GM19035 (cell line): ENCODE measurements at regions not wholly inside any gene's neighbourhood (a gene's known extent, or its start where the extent isn't known, plus 50 kb on each side); places are given as distances from the start of the nearest gene placed in this dataset.

Source experiments
- ATAC-seq: cut with Tn5 transposase; IDR thresholded peaks from one replicate; pipeline ENCODE4 v1.9.1; 2021; ENCODE audit not compliant: unreplicated experiment

DNA sequence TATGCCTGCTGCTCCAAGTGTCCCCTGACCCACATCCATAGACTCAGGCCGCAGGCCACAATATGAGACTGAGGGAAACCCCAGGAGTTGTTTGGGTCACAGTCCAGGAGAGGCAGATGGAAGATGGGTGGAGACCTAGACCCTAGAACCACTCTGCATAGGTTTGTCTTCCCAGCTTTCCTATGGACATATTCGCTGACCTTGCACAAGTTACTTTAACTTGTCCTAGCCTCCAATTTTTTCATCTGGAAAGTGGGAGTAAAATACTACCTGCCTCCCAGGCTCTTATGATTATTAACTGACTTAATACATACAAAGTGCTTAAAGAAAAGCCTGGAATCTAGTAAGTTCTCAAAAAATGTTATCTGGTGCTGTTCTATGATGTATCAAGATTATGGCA is 157.1 kb upstream of the IFNG-AS1 start:
- ATAC-seq: no peak

- no peak for ATAC-seq
These were observed 155.6 kb upstream of the IFNG-AS1 start for GRCh38 chr12:67833602-67834001.

GRCh38 chr12:67837876-67838275 is 151.4 kb upstream of the IFNG-AS1 start:
- no peak for ATAC-seq

DNA sequence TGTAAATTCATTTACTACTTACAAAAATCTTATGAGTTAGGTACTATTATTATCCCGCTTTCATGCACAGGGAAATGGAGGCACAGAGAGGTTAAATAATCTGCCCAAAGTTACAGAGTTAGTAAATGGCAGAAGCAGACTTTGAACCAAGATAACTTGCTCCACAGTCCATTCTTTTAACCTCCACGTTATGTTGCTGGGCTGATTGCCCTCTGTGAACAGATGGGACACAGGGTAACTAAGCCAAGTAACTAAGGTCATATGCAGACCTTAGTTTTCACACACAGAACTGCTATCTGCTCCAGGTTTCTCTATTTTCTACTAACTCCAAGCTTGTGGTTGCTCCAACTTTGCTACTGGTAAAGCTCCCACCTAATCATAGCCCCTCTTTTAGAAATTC is 147.1 kb upstream of the IFNG-AS1 start:
- ATAC-seq: no peak

- ATAC-seq: no peak
These were observed 146.0 kb upstream of the IFNG-AS1 start for GRCh38 chr12:67843257-67843656.

GRCh38 chr12:67852701-67853100 is 136.5 kb upstream of the IFNG-AS1 start:
- no peak for ATAC-seq

- ATAC-seq: no peak
These were observed 136.0 kb upstream of the IFNG-AS1 start for GRCh38 chr12:67853204-67853603.

GRCh38 chr12:67854351-67854750 is 134.9 kb upstream of the IFNG-AS1 start:
- ATAC-seq: no peak

DNA sequence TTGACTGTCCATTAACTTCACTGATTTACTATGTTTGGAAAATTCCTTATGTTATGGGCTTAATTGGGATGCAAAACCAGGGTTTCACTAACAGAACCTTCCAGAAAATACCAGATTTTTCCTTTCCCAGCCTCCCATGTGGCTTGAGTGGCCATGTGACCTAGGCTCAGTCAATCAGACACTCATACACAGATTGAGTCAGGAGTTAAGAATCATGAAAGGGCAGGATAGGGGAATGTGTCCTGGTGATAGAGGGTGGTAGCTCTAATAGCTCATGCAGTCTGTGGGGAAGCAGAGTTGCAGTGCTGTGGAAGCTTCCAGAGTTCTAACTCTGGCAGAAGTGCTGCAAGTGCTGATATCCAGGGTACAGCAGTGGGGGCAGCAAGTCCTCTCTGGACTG is 134.1 kb upstream of the IFNG-AS1 start:
- ATAC-seq: no peak

GRCh38 chr12:67871231-67871630 is 118.0 kb upstream of the IFNG-AS1 start:
- ATAC-seq: no peak

DNA sequence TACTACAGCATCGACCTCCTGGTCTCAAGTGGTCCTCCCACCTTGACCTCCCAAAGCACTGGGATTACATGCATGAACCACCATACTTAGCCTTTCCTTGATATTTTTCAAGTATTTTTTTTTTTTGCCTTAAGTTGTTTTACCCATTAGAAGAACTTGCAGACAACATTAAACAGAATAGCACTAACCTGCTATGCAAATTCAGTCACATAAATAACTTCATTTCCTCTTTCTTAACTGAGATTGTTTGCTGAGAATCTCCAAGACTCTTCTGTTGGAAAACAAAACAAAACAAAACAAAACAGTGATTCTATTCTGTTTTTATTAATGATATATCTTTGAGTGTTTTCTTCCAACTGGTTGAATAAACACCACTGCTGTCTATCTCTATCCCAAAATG is 115.9 kb upstream of the IFNG-AS1 start:
- ATAC-seq: peak; percentile 73

GRCh38 chr12:67876305-67876915 is 112.8 kb upstream of the IFNG-AS1 start:
- ATAC-seq: no peak

- ATAC-seq: no peak
These were observed 111.5 kb upstream of the IFNG-AS1 start for GRCh38 chr12:67877727-67878126.

- ATAC-seq: no peak
These were observed 109.3 kb upstream of the IFNG-AS1 start for GRCh38 chr12:67879937-67880336.

DNA sequence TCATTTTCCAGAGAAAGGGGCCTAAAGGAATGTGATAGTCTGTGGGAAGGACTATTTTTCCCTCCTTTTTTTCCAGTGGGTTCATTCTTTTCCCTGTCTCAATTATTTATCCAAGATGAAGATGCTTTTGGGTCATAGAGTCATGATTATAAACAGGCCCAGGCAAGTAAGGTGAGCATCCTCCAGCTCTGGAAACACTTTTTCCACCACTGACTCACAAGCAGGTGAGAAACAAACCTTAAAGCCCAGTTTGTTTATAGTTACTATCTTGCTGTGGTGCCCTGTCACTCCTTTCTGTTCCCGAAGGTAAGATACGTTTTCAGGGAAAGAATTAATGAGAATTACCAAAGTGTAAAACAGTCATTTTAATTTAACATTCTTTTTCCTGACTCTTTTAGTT is 107.7 kb upstream of the IFNG-AS1 start:
- ATAC-seq: no peak

- ATAC-seq: no peak
These were observed 104.7 kb upstream of the IFNG-AS1 start for GRCh38 chr12:67884596-67884995.

DNA sequence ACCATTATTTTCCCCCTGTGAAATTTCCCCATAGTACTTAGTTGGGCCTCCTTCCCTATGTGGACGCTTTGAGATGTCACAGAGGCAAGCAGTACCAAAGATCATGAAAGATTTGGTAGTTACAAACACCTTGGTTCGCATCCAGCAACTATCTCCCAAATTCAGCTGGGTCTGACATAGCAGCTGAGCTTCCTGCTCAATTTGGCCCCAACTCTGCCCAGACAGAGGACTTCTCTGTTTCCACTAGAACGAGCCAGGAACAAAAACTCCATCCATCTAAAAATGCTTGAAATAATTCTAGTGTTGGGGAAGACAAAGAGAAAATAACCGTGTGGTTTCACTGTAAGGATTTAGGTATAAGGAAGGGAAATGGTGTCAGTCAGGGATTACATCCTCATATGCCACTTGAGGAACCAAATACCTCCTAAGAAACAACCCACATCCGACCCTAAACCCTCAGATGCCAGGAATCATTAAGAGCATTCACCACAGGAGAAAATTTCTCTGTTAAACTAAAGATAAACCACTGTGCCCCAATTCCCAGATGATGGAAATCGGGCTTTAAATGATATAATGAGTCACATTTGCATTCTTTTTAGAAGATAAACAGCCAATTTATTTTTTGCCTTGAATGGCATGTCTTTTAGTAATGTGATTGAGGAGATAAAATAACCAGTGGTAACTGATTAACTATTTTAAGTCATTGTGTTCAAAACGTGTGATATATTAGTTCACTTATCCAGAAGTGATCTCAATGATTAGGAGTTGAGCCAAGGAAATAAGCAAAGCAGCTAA is 103.7 kb upstream of the IFNG-AS1 start:
- ATAC-seq: no peak

DNA sequence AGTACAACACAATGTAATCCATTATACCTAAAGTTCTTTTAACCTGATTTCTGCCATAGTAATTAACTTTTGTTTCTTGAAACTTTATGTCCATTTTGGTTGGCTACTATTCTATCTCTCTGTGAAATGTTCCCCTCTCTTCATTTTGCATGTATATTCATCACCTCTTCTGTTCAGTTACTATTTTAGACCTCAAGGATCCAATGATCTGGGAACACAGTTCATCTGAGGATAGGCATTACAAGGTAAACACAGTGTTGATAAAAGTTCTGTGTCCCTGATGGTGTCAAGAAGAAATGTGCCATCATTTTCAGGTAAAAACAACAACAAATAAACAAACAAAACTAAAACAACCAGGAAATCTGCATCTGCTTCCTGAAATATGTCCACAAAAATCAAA is 102.2 kb upstream of the IFNG-AS1 start:
- ATAC-seq: no peak

DNA sequence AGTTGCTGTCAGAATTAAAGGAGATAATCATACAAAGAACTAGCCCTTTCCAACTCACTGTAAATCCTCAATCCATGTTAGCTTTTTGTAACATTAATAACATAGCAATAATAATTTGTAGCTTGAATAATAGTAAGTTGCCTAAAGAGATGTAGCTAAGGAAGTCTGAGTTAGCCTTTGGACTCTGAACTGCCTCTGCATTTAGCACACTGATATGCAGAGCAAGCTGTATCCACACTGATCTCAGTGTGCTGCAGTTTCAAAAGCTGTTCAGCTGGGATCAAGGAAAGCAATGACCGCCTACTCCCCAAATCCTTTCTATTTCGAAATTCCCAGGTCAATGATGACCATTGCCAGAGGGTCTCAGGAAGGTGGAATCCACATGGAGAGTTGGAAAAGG is 99.3 kb upstream of the IFNG-AS1 start:
- ATAC-seq: no peak

GRCh38 chr12:67890726-67891258 is 98.5 kb upstream of the IFNG-AS1 start:
- no peak for ATAC-seq

DNA sequence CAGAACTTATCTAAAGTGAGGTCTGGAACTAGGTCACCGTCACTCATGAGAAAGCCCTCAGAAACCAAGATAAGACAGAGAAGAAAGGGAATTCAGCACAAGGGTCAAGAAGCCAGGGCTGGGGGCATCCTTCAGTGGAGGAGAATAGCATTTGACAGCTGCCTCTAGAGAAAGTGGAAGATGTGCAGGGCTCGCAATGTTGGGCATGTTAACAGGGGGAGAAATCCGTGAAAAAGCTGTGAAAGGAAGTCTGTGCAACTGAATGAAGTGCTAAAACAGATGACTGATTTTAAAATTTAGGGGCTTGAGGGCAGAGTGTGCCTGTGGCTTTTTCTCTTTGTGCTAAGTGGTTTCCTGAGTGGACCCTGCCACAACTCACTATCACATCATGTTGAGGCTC is 97.7 kb upstream of the IFNG-AS1 start:
- no peak for ATAC-seq

- ATAC-seq: no peak
These were observed 96.8 kb upstream of the IFNG-AS1 start for GRCh38 chr12:67892259-67893021.
